ENCODE measurements at regions not wholly inside any gene's neighbourhood (a gene's known extent, or its start where the extent isn't known, plus 50 kb on each side); places are given as distances from the start of the nearest gene placed in this dataset.

DNA sequence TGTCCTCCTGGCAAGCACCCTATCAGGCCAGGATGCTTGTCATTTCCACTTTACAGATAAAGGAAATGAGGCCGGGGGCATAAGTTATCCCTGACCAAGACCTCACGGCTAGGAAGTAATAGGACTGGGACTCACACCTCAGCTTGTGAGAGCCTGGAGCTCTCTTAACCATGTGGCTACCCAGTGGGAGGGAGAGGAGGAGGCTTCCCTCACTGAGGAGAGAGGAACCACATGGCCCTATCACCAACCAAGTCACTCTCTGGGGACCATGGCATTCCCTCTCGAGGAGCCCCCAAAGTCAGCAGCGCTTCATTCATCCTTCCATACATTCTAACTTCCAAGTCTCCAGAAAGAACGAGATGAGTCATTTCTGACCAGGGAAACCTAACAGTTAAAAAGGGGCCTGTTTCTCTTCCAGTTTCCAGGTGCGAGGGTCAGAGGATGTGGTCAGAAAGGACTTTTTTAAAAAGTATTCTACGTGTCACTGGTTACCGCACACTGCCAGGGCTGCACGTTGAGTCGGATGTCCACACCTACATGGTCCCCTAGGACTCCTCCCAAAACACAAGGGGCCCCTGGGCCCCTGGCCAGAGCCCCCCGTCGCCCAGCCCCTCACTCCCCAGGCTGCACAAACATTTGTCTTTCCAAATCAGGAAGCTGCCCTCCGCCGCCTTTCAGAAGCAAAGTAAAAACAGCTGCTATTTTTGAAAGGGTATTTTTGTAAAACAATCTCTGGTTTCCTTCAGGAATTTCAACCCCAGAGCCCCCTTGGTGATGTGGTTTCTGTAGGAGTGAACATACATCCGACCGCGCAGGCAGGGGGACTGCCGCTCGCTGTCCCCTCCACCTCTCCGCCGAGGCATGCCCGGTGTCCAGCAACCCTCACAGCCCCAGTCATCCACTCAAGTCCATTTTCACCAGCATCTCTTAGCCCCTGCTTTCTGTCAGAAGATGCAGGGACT, 128.2 kb upstream of the CHST15 start (continued):
- TF ChIP-seq, protein P1, sequence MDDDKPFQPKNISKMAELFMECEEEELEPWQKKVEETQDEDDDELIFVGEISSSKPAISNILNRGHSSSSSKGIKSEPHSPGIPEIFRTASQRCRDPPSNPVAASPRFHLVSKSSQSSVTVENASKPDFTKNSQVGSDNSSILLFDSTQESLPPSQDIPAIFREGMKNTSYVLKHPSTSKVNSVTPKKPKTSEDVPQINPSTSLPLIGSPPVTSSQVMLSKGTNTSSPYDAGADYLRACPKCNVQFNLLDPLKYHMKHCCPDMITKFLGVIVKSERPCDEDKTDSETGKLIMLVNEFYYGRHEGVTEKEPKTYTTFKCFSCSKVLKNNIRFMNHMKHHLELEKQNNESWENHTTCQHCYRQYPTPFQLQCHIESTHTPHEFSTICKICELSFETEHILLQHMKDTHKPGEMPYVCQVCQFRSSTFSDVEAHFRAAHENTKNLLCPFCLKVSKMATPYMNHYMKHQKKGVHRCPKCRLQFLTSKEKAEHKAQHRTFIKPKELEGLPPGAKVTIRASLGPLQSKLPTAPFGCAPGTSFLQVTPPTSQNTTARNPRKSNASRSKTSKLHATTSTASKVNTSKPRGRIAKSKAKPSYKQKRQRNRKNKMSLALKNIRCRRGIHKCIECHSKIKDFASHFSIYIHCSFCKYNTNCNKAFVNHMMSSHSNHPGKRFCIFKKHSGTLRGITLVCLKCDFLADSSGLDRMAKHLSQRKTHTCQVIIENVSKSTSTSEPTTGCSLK (tag by site-specific recombination; IDR thresholded peaks at IDR 0.05): no peak

DNA sequence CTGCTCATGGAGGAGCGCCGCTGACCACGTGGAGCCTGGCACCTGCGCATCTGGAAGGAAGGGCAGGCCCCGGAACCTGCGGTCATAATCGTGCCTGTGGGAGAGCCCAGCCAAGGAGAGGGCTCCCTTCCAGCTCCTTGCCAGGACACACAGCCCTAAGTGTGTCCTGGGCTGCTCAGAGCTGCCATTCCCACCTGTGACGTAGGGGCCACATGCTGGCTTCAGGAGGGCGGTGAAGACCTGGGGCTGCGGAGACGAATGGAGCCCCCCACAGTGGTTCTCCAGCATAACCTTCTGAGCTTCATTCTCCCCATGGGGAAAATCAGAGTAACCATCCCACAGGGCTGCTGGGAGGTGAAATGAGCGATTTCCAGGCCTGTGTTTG, 127.6 kb upstream of the CHST15 start:
- H3K27ac ChIP-seq (ENCODE audit: extremely low read depth, low read depth, low read length): no peak overlapping the region
- H3K36me3 ChIP-seq (ENCODE audit: control insufficient read depth in 2 of 2, insufficient read depth in 1 of 2, low read length in 2 of 2): no peaks in the 10 kb centered on the region
- H3K4me3 ChIP-seq (ENCODE audit: low read depth, low read length): no peak overlapping the region
- no peaks in the 10 kb centered on the region for H3K4me1 ChIP-seq (ENCODE audit: control insufficient read depth, insufficient read depth, low read length)
- no peak for TF ChIP-seq ZNF768 (tag by site-specific recombination; IDR thresholded peaks at IDR 0.05)
- TF ChIP-seq, protein P2, sequence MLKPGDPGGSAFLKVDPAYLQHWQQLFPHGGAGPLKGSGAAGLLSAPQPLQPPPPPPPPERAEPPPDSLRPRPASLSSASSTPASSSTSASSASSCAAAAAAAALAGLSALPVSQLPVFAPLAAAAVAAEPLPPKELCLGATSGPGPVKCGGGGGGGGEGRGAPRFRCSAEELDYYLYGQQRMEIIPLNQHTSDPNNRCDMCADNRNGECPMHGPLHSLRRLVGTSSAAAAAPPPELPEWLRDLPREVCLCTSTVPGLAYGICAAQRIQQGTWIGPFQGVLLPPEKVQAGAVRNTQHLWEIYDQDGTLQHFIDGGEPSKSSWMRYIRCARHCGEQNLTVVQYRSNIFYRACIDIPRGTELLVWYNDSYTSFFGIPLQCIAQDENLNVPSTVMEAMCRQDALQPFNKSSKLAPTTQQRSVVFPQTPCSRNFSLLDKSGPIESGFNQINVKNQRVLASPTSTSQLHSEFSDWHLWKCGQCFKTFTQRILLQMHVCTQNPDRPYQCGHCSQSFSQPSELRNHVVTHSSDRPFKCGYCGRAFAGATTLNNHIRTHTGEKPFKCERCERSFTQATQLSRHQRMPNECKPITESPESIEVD (tag by site-specific recombination; IDR thresholded peaks at IDR 0.05): no peak
- ChIA-PET CTCF (interaction anchor here (0.7 to 1.1 kb wide), 2 partner anchors 126 to 226 kb away, joined by 3 to 4 read pairs; no protein-coding TSS in a partner anchor), POLR2A (no interaction called here)
- no peaks in the 10 kb centered on the region for H3K9me3 ChIP-seq (ENCODE audit: control insufficient read depth, insufficient read depth, low read depth, low read length)

DNA sequence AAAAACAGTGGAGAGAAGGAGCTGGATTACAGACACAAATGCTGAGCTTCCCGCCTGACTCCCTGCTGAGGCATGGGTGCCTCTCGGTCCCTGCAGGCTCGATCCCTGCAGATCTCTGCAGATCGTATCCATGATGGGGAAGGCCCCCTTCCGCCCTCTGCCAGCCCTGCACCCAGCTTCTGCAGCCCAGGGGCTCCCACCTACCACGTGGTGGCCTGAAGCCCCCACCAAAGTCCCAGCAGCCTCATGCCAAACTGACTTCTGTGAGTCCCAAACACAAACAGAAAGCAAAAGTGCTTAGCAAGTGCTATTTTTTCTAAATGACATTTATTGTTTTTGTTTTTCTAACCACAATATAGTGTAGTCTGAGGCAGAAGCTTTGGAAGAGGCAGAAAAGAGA, 127.1 kb upstream of the CHST15 start:
- CTCF ChIA-PET: interaction anchor here (0.6 to 1.1 kb wide), 4 partner anchors 116 to 636 kb away, joined by 3 to 7 read pairs (median 4); no protein-coding TSS in a partner anchor
- Histone ChIP-seq H3K36me3 (ENCODE audit: control insufficient read depth in 2 of 2, insufficient read depth in 1 of 2, low read length in 2 of 2) (no peaks in the 10 kb centered on the region), H3K9me3 (ENCODE audit: control insufficient read depth, insufficient read depth, low read depth, low read length) (no peaks in the 10 kb centered on the region), H3K4me3 (ENCODE audit: low read depth, low read length) (no peak overlapping the region), H3K27ac (ENCODE audit: extremely low read depth, low read depth, low read length) (no peak overlapping the region), H3K4me1 (ENCODE audit: control insufficient read depth, insufficient read depth, low read length) (no peaks in the 10 kb centered on the region)
- TF ChIP-seq ZNF48 (tag by site-specific recombination; IDR thresholded peaks at IDR 0.05): no peak
- TF ChIP-seq, protein P3, sequence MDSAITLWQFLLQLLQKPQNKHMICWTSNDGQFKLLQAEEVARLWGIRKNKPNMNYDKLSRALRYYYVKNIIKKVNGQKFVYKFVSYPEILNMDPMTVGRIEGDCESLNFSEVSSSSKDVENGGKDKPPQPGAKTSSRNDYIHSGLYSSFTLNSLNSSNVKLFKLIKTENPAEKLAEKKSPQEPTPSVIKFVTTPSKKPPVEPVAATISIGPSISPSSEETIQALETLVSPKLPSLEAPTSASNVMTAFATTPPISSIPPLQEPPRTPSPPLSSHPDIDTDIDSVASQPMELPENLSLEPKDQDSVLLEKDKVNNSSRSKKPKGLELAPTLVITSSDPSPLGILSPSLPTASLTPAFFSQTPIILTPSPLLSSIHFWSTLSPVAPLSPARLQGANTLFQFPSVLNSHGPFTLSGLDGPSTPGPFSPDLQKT (IDR thresholded peaks at IDR 0.05; ENCODE audit: borderline replicate concordance, low read depth, low read length): no peak
- no peak for TF ChIP-seq ZFP69B (tag by site-specific recombination; IDR thresholded peaks at IDR 0.05)
- TF ChIP-seq ZNF561 (tag by site-specific recombination; IDR thresholded peaks at IDR 0.05; ENCODE audit: borderline replicate concordance): no peak
- no peak for TF ChIP-seq ZNF157 (tag by site-specific recombination; IDR thresholded peaks at IDR 0.05)
- TF ChIP-seq ZNF10 (tag by site-specific recombination; IDR thresholded peaks at IDR 0.05): no peak
- TF ChIP-seq SCRT1 (tag by site-specific recombination; IDR thresholded peaks at IDR 0.05; ENCODE audit: borderline replicate concordance): no peak
- no peak for TF ChIP-seq ZNF391 (tag by site-specific recombination; IDR thresholded peaks at IDR 0.05; ENCODE audit: borderline replicate concordance, low read depth)
- TF ChIP-seq ZNF555 (tag by site-specific recombination; conservative IDR thresholded peaks at IDR 0.05): no peak
- POLR2A ChIA-PET: no interaction called here

DNA sequence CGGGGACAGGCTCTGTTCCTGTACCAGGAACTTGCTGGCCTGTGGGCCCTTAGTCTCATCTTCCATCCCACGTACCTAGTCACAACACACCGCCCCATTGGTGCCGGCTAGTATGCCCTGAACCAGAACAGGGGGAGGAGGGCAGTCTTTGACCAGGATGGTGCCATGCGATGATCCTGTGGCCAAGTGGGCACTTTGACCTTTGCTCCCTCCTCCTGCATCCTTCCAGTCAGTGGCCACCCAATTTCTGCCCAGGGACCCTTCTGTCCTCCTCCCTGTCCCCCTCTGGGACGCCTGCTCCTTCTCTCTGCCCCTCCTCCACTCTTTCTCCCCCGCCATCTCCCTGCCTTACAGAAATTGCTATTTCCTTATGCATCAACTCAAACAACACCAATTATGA, 126.3 kb upstream of the CHST15 start:
- CTCF ChIA-PET: interaction anchor here (1.2 kb wide), 1 partner anchor 214 kb away, joined by 3 read pairs; no protein-coding TSS in a partner anchor
- no peak overlapping the region for H3K4me3 ChIP-seq (ENCODE audit: low read depth, low read length)
- H3K4me1 ChIP-seq (ENCODE audit: control insufficient read depth, insufficient read depth, low read length): no peaks in the 10 kb centered on the region
- H3K36me3 ChIP-seq (ENCODE audit: control insufficient read depth in 2 of 2, insufficient read depth in 1 of 2, low read length in 2 of 2): no peaks in the 10 kb centered on the region
- no peak overlapping the region for H3K27ac ChIP-seq (ENCODE audit: extremely low read depth, low read depth, low read length)
- POLR2A ChIA-PET: interaction anchor here (0.6 kb wide), 1 partner anchor 104 kb away, joined by 4 read pairs; no protein-coding TSS in a partner anchor
- H3K9me3 ChIP-seq (ENCODE audit: control insufficient read depth, insufficient read depth, low read depth, low read length): no peaks in the 10 kb centered on the region
- TF ChIP-seq, protein P4, sequence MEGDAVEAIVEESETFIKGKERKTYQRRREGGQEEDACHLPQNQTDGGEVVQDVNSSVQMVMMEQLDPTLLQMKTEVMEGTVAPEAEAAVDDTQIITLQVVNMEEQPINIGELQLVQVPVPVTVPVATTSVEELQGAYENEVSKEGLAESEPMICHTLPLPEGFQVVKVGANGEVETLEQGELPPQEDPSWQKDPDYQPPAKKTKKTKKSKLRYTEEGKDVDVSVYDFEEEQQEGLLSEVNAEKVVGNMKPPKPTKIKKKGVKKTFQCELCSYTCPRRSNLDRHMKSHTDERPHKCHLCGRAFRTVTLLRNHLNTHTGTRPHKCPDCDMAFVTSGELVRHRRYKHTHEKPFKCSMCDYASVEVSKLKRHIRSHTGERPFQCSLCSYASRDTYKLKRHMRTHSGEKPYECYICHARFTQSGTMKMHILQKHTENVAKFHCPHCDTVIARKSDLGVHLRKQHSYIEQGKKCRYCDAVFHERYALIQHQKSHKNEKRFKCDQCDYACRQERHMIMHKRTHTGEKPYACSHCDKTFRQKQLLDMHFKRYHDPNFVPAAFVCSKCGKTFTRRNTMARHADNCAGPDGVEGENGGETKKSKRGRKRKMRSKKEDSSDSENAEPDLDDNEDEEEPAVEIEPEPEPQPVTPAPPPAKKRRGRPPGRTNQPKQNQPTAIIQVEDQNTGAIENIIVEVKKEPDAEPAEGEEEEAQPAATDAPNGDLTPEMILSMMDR (tag by site-specific recombination; IDR thresholded peaks at IDR 0.05): no peak
- TF ChIP-seq GLI2 (tag by site-specific recombination; IDR thresholded peaks at IDR 0.05; ENCODE audit: borderline replicate concordance, low read depth): no peak
- TF ChIP-seq ZNF354C (tag by site-specific recombination; IDR thresholded peaks at IDR 0.05; ENCODE audit: borderline replicate concordance, low read depth): no peak
- no peak for TF ChIP-seq RBAK (tag by site-specific recombination; IDR thresholded peaks at IDR 0.05)
- TF ChIP-seq ZNF132 (tag by site-specific recombination; IDR thresholded peaks at IDR 0.05; ENCODE audit: borderline replicate concordance): no peak
- no peak for TF ChIP-seq ZSCAN16 (tag by site-specific recombination; IDR thresholded peaks at IDR 0.05)
- TF ChIP-seq, protein P3 (IDR thresholded peaks at IDR 0.05; ENCODE audit: borderline replicate concordance, low read depth, low read length): no peak
- no peak for TF ChIP-seq ZNF112 (tag by site-specific recombination; IDR thresholded peaks at IDR 0.05)
- TF ChIP-seq ZNF404 (tag by site-specific recombination; IDR thresholded peaks at IDR 0.05): no peak

All from HEK293 (cell line).